ENCODE measurements at regions not wholly inside any gene's neighbourhood (a gene's known extent, or its start where the extent isn't known, plus 50 kb on each side); places are given as distances from the start of the nearest gene placed in this dataset.

GRCh38 chr1:223019256-223019655 is 123.8 kb downstream of the TLR5 start:
- no peak overlapping the region for H2AFZ ChIP-seq (replicated peaks; ENCODE audit: low read length, poor library complexity)
- no peaks in the 10 kb centered on the region for H3K4me1 ChIP-seq (ENCODE audit: control insufficient read depth, insufficient read depth, low read length)
- no peak overlapping the region for H2BK120ac ChIP-seq (ENCODE audit: low read depth, low read length)
- no TSS peak for BruUV-seq (replicated peaks)
- ChIA-PET POLR2A (ENCODE audit: unreplicated experiment) (no interaction called here), CTCF (no interaction called here)
- DNase-seq (no peak), ATAC-seq (ENCODE audit: low read depth) (no peak)
- no peak overlapping the region for H2BK20ac ChIP-seq (ENCODE audit: low read depth, low read length)
- H2BK5ac ChIP-seq (ENCODE audit: low read depth, low read length, poor library complexity, severe bottlenecking): no peak overlapping the region
- no peaks in the 10 kb centered on the region for H3K9me1 ChIP-seq (ENCODE audit: insufficient read depth, low read length)
- no peak overlapping the region for H3K4me3 ChIP-seq (ENCODE audit: insufficient read depth, low read depth, low read length)
- no peak overlapping the region for H3K27ac ChIP-seq (ENCODE audit: insufficient read depth, low read length)
- no peak for TF ChIP-seq CHD1 (IDR thresholded peaks at IDR 0.05; ENCODE audit: low read depth, low read length)
- no peak for TF ChIP-seq NFE2L2 (IDR thresholded peaks at IDR 0.05; ENCODE audit: low read depth, low read length)
- no peak for TF ChIP-seq FOS (IDR thresholded peaks at IDR 0.05; ENCODE audit: low read depth, low read length)
- no peak for TF ChIP-seq MAZ (IDR thresholded peaks at IDR 0.05; ENCODE audit: borderline replicate concordance, low read depth, low read length)
- TF ChIP-seq RCOR1 (IDR thresholded peaks at IDR 0.05; ENCODE audit: insufficient replicate concordance, low read length): no peak
- no peak for TF ChIP-seq CEBPB (IDR thresholded peaks at IDR 0.05; ENCODE audit: low read depth, low read length)
- TF ChIP-seq MAFK (IDR thresholded peaks at IDR 0.05; ENCODE audit: low read depth, low read length): no peak
- no peak for TF ChIP-seq POLR2A (IDR thresholded peaks at IDR 0.05; ENCODE audit: low read depth, low read length)
- TF ChIP-seq USF2 (IDR thresholded peaks at IDR 0.05; ENCODE audit: low read depth, low read length): no peak
- TF ChIP-seq ELK1 (IDR thresholded peaks at IDR 0.05; ENCODE audit: borderline replicate concordance, low read depth, low read length): no peak
- no peak for TF ChIP-seq MXI1 (IDR thresholded peaks at IDR 0.05; ENCODE audit: borderline replicate concordance, low read depth, low read length)
- H4K5ac ChIP-seq (ENCODE audit: low read depth, low read length): no peak overlapping the region
- no peaks in the 10 kb centered on the region for H4K20me1 ChIP-seq (ENCODE audit: insufficient read depth, low read length)
- in situ Hi-C loops (cut with MboI; ENCODE audit: low sequenced_read_pairs) (no loop called here), intact Hi-C loops (cut with micrococcal nuclease) (no loop called here), dilution Hi-C loops (cut with HindIII; ENCODE audit: low sequenced_read_pairs, unreplicated experiment) (no loop called here)
- no peak overlapping the region for H3K18ac ChIP-seq (ENCODE audit: low read depth, low read length)
- H3K27me3 ChIP-seq (ENCODE audit: control insufficient read depth, insufficient read depth, low read length): peaks cover 3% of the 10 kb centered on the region
- H3K56ac ChIP-seq (ENCODE audit: extremely low read depth, insufficient read depth, low read length): no peak overlapping the region
- H3K79me1 ChIP-seq (ENCODE audit: low read depth in 1 of 2, low read length in 2 of 2): no peaks in the 10 kb centered on the region
- no peak overlapping the region for H3K4me2 ChIP-seq (ENCODE audit: low read depth, low read length)
- H3K23ac ChIP-seq (ENCODE audit: low read depth, low read length): no peak overlapping the region
- H3K4ac ChIP-seq (ENCODE audit: low read depth, low read length): no peak overlapping the region
- no peak overlapping the region for H4K8ac ChIP-seq (ENCODE audit: low read depth in 2 of 2, low read length in 2 of 2)
- no peaks in the 10 kb centered on the region for H3K9me3 ChIP-seq (ENCODE audit: control insufficient read depth, insufficient read depth, low read length)
- H3K9ac ChIP-seq (ENCODE audit: low read depth, low read length): no peak overlapping the region
- H4K91ac ChIP-seq (ENCODE audit: insufficient read depth, low read depth, low read length): no peak overlapping the region
- no peak overlapping the region for H2AK5ac ChIP-seq (ENCODE audit: low read depth, low read length)
- no peak overlapping the region for H3K14ac ChIP-seq (replicated peaks; ENCODE audit: low read depth, low read length)
- no peaks in the 10 kb centered on the region for H3K36me3 ChIP-seq (ENCODE audit: control insufficient read depth, insufficient read depth, low read length)
- H2AK9ac ChIP-seq (replicated peaks; ENCODE audit: low read depth, low read length, poor library complexity): no peak overlapping the region
- no peak overlapping the region for H2BK15ac ChIP-seq (ENCODE audit: low read depth, low read length)
